Mucosa of descending colon (tissue), 3 donors: ENCODE measurements at regions not wholly inside any gene's neighbourhood (a gene's known extent, or its start where the extent isn't known, plus 50 kb on each side); places are given as distances from the start of the nearest gene placed in this dataset.

Experiments used
- ATAC-seq: fragments of 200-7000 bp; cut with Tn5 transposase; one replicate; pipeline ENCODE4 v1.9.1; 2020; ENCODE audit warnings: mild to moderate bottlenecking, moderate library complexity
- DNase-seq, 3 donors: peaks; one replicate each; pipeline ENCODE4 v3.0.0-alpha.2; 2020
- H3K36me3 ChIP-seq: fragments of 200-600 bp; one replicate; pipeline ENCODE4 v1.8.0; 2021; ENCODE audit warnings: low read depth, mild to moderate bottlenecking
- H3K4me1 ChIP-seq: fragments of 200-600 bp; one replicate; pipeline ENCODE4 v1.8.0; 2021; ENCODE audit warnings: low read depth, mild to moderate bottlenecking
- H3K4me3 ChIP-seq: fragments of 200-600 bp; one replicate; pipeline ENCODE4 v1.8.0; 2021; ENCODE audit warnings: mild to moderate bottlenecking
- H3K9me3 ChIP-seq: fragments of 200-600 bp; one replicate; pipeline ENCODE4 v1.8.0; 2021; ENCODE audit warnings: mild to moderate bottlenecking
- intact Hi-C, 2 donors: fragments of 100-400 bp; cut with DNase I in 1 of 2; cut with micrococcal nuclease in 1 of 2; formaldehyde crosslinking; loops; one replicate each; pipeline versions ENCODE4 v1.11.0 to v1.11.1; 2022; cut with DNase I, micrococcal nuclease
- TF ChIP-seq, protein P1 (sequence below): fragments of 200-600 bp; IDR thresholded peaks from one replicate; pipeline ENCODE4 v1.8.0; 2022; ENCODE audit warnings: antibody characterized with exemption, mild to moderate bottlenecking
- donor health status: DM: no; HTN: no; CAD: no; lungs with moderate emphysema.
- donor health status: DM: no; HTN: no; CAD: no.
- donor health status: DM: no; HTN: yes; CAD: no.

DNA sequence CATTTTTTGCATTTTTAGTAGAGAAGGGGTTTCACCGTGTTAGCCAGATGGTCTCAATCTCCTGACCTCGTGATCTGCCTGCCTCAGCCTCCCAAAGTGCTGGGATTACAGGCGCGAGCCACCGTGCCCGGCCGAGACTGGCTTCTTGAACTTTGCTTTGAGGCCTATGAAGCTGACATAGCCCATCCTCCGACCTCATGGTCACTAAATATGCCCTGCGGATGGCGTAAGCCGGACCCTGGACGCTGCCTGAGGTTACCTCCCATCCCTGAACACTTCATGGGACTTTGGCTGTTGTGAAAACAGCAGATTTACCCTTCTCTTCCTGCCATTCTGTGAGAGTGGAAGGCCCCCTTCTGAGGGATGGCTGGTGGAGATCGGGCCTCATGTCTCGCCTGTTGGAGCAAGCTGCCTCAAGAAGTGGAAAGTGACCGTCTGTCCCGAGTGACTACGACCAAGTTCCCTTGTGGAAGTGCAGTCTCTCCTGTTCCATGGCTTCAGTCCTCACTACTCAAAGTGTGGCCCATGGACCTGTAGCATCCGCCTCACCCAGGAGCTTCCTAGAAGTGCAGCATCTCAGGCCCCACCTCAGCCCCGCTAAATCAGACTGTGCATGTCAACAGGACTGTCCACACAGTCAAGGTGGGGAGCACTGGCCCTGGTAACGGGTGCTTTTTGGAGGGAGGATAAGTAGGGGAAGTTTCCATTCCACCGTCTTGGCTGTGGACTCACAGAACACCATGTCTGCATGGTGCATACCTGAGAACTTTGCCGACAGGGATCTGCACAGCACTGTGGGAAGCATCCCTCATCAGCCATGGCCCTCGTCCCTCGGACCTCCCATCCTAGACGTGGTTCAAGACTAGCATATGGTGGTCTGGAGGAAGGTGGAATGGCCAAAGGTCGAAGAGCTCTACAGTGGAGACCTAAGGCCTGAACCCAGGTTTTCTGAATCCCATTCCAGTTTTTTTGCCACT lies 210.5 kb upstream of the SHH start:
- TF ChIP-seq, protein P1, sequence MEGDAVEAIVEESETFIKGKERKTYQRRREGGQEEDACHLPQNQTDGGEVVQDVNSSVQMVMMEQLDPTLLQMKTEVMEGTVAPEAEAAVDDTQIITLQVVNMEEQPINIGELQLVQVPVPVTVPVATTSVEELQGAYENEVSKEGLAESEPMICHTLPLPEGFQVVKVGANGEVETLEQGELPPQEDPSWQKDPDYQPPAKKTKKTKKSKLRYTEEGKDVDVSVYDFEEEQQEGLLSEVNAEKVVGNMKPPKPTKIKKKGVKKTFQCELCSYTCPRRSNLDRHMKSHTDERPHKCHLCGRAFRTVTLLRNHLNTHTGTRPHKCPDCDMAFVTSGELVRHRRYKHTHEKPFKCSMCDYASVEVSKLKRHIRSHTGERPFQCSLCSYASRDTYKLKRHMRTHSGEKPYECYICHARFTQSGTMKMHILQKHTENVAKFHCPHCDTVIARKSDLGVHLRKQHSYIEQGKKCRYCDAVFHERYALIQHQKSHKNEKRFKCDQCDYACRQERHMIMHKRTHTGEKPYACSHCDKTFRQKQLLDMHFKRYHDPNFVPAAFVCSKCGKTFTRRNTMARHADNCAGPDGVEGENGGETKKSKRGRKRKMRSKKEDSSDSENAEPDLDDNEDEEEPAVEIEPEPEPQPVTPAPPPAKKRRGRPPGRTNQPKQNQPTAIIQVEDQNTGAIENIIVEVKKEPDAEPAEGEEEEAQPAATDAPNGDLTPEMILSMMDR, result no peak

DNA sequence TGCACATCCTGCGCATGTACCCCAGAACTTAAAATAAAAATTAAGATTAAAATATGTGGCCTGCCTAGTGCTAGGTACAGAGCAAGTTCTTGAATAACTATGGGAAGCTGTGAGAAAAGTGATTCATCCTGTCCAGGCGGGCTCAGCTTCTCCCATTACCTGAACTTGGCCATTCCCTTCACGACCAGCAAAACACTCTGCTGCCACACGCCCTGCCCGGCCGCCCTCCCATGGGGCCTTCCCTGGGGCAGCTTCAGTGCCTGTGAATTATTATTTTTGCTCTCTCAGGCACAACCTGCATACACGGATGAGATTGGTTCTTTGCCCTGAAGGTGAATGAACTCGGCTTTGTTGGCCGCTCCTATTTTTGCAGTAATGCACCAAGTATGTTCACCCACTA lies 209.2 kb upstream of the SHH start:
- Histone ChIP-seq H3K4me1 (no peaks in the 10 kb centered on the region), H3K9me3 (no peaks in the 10 kb centered on the region), H3K4me3 (no peak overlapping the region), H3K36me3 (no peaks in the 10 kb centered on the region)
- DNase-seq (no peak), ATAC-seq (no peak)
- TF ChIP-seq, protein P1, result no peak
- intact Hi-C loops, result no loop called here

More for the DNA sequence above, 210.5 kb upstream of the SHH start:
- DNase-seq (no peak), ATAC-seq (no peak)
- intact Hi-C loops, result no loop called here
- Histone ChIP-seq H3K4me3 (no peak overlapping the region), H3K4me1 (no peaks in the 10 kb centered on the region), H3K36me3 (no peaks in the 10 kb centered on the region), H3K9me3 (no peaks in the 10 kb centered on the region)

DNA sequence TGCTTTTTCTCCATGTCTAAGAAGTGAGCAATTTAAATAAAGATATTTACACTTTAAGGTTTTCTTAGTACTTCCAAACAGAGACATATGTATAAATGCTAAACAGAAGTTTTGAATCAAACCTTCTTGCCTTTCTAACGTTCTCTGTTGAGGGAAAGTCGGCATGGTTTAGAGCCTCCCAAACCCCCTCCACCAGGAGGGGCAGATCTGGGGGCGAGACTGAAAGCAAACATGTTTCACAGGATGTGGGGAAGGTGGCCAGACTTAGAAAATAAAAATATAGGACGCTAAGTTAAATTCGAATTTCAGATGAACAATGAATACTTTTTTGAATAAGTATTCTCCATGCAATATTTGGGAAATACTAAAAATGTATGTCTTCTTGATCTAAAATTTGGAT lies 208.3 kb upstream of the SHH start:
- TF ChIP-seq, protein P1, result no peak
- intact Hi-C loops, result no loop called here
- ATAC-seq (no peak), DNase-seq (no peak)
- Histone ChIP-seq H3K4me3 (no peak overlapping the region), H3K4me1 (no peaks in the 10 kb centered on the region), H3K9me3 (no peaks in the 10 kb centered on the region), H3K36me3 (no peaks in the 10 kb centered on the region)

DNA sequence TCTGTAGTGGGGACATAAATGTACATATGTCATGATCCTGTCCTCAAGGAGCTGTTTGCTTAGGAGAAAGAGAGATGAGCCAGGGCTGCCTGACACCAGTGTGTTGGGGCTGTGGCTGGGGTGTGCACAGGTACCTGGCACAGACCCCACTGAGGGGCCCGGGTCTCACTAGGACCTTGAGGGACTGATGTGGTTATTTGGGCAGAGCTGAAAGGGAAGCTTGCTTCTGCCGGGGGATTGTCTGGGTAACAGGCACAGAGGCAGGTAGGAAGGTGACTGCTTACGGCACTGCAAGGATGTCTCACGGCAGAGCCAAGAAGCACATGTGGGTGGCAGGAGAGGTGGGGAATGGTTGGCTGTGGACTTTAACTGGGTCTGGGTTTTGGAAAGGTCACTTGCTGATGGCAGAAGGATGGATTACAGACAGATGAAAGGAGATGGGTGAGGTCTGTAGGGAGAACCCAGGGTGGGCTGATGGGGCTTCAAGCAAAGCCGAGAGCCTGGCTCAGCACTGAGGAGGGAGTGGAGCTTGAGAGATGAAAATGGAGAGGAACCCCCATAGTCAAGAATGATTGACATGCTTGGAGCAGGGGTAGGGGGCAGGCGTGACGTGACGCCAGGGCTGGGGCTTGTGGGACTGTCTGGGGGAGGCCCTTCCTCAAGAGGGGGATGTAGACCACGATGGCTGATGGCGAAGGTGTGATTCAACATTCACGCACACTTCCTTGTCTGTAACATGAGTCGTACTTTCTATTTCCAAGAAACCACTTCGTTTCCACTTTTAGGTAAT lies 207.7 kb upstream of the SHH start:
- intact Hi-C loops, result no loop called here
- no peaks in the 10 kb centered on the region for H3K9me3 ChIP-seq
- TF ChIP-seq, protein P1, result no peak
- H3K4me1 ChIP-seq, result no peaks in the 10 kb centered on the region
- no peak overlapping the region for H3K4me3 ChIP-seq
- no peak for DNase-seq
- no peaks in the 10 kb centered on the region for H3K36me3 ChIP-seq
- ATAC-seq, result no peak

DNA sequence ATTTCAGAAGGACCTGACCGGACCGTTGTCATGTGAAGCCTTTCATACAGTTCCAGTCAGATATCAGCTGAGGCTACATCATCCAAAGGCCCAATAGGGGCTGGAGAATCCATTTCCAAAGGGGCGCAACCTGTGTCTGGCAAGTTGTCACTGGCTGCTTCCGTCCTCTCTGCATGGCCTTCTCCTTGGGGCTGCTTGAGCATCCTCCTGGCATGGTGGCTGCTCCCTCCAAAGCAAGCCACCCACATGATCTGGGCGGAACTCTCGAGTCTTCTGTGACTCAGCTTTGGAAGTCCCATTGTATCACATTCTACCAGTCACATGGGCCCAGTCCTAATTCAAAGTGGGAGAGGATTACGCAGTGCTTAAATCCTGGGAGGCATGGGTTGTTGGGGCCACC lies 207.0 kb upstream of the SHH start:
- DNase-seq (no peak), ATAC-seq (no peak)
- Histone ChIP-seq H3K9me3 (no peaks in the 10 kb centered on the region), H3K4me3 (no peak overlapping the region), H3K36me3 (no peaks in the 10 kb centered on the region), H3K4me1 (no peaks in the 10 kb centered on the region)
- intact Hi-C loops, result no loop called here
- TF ChIP-seq, protein P1, result no peak
